NCI-H82 treated with DMSO at 0.1 percent for 48 hours (cell line): ENCODE measurements at regions not wholly inside any gene's neighbourhood (a gene's known extent, or its start where the extent isn't known, plus 50 kb on each side); places are given as distances from the start of the nearest gene placed in this dataset.
A peak's percentile ranks its signal among the peaks of the same experiment; 100 is the strongest.

Experiments used
- DNase-seq: peaks from one replicate; lab custom pipeline; 2025; ENCODE audit not compliant: unreplicated experiment; lab: John Stamatoyannopoulos, UW

DNA sequence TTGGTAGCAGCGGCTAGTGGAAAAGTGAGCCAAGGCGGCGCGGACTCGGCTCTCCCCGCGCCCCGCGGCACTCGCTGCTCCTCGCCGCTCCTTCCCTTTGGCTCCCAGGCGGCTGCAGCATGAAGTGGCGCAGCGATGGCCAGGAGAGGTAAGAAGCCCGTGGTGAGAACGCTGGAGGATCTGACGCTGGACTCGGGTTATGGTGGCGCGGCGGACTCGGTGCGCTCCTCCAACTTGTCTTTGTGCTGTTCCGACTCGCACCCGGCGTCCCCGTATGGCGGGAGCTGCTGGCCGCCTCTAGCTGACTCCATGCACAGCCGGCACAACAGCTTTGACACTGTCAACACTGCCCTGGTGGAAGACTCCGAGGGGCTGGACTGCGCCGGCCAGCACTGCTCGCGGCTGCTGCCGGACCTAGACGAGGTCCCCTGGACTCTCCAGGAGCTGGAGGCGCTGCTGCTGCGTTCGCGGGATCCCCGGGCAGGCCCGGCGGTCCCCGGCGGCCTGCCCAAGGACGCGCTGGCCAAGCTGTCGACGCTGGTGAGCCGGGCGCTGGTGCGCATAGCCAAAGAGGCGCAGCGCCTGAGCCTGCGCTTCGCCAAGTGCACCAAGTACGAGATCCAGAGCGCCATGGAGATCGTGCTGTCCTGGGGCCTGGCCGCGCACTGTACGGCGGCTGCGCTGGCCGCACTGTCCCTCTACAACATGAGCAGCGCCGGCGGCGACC is 225.6 kb upstream of the CRY1 start:
- no peak for DNase-seq

GRCh38 chr12:107319533-107320032 is 226.2 kb upstream of the CRY1 start:
- DNase-seq = no peak

GRCh38 chr12:107320033-107320928 is 226.9 kb upstream of the CRY1 start:
- DNase-seq = no peak

GRCh38 chr12:107320929-107321631 is 227.7 kb upstream of the CRY1 start:
- no peak for DNase-seq

DNA sequence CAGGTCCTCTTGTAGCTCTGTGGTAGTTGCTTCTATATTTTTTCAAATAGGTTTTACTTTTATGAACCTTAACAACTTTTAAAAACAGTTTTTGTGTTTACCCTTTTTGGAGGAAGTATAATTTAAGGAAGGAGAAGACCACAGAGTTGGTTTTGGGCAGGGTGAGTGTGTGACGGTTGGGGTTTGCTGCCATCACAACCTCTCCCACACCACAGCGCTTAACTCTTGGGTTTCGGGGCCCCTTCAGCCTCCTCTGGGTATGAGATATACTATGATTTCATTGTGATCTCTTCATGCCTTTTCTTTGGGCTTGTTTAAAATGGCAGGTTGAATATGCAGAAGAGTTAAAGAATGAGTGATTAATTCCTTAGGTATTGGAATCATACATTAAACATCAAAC is 228.7 kb upstream of the CRY1 start:
- DNase-seq = no peak

DNA sequence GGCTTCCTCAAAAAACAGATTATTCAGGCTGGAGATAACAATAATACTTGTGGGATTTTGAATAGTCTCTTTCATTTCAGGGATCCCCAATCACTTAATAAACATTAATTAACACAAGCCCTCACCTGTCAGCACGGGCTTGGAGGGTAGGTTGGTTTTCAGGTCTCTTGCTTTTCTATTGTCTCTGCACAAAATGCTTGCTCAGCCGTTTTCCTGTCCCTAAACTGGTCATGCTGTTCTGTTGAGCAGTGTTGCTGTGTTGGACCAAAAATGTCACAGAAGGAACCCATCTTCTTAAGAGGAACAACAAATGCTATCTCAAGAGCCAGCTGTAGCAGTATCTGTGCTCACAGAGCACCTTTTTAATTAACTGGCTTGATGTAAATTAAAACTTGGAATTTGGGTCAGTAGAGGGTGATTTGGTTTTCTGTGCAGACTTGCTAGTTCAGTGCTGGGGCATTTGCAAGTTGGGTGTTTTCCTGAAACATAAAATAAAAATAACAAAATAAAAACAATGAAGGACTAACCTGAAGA is 231.8 kb upstream of the CRY1 start:
- no peak for DNase-seq

GRCh38 chr12:107326237-107326636 is 232.9 kb upstream of the CRY1 start:
- no peak for DNase-seq

GRCh38 chr12:107327651-107328182 is 234.4 kb upstream of the CRY1 start:
- no peak for DNase-seq

GRCh38 chr12:107328442-107329133 is 235.2 kb upstream of the CRY1 start:
- no peak for DNase-seq

GRCh38 chr12:107329569-107330324 is 236.4 kb upstream of the CRY1 start:
- DNase-seq = peak; percentile 87

DNA sequence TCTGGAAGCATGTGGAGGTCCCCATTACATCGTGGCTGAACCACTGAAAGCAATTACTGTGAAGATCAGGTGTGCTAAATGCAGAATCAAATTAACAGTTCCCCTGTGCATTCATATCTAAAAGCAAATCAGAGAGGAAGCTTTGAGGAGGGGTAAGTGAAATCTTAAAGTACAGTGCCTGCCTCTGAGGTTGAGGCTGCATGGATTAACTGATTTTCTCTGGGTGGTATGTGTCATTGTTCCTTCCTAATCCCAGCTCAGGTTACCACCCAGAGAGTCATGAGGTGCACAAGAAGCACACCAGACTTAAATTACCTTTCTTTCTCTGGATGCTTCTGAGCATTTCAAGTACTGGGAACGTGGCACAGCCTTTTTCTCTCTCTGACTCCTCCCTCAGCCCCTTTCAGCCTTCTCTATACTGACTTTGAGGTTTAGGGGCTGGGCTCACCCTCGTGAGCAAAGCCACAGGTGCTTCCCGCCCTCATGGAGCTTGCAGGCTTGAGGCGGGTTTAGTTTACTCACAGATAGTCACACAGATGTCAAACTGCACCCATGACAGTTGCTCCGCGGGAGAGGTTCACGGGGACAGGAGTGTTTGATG is 237.6 kb upstream of the CRY1 start:
- peak; percentile 43 for DNase-seq

DNA sequence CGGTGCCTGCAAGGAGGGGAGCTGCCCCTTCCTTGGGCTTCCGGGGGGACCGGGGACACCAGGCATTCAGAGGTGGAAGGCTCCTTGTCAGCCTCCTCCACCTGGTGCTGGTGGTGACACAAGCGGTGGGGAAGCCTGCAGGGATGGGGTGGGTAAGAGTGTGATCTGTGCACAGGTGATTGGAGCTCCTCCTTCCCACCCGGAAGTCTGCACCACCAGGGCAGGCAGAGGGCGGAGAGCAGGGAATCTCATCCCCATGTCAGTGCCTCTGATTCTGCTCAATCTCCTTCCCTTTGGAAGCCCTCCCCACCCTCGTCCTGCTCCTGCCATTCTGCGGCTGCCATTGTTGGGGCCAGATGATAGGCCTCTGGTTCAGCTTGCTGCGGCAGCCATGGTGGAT is 238.1 kb upstream of the CRY1 start:
- no peak for DNase-seq

DNA sequence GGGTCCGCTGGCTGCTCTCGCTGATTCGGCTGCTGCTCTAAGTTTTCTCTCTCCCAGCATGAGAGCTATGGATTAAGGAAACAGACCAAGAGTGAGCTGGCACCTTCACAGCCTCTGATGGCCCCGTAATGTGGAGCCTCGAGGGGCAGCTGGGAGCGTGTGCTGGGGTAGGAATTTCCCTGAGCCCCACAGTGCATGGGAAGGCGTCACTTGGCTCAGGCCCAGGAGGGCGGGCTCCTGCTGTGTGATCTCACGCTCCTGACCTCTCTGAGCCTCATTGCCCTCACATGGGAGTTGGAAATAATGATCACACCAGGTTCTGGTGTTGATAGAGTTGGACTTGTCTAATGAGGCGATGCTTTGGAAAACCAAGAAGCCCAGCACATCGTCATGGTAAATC is 238.6 kb upstream of the CRY1 start:
- DNase-seq = no peak

DNA sequence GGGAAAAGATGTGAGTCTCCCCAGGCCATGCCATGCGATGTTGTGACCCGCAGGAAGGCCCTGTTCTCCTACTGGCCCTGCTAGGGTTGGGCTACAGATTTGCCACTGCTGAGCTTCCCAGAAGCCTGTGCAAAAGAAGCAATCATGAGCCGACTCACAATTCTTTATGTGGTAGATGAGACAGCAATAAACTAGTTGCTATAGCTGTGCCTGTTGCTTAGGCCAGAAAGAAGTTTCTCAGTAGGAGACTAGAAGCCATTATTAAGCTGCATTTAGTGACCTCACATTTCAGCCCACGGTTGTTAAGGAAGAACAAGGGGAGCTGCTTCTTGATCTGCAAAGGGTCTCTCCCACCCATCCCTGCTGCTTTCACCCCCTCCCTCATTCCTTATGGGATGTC is 239.4 kb upstream of the CRY1 start:
- DNase-seq = no peak

DNA sequence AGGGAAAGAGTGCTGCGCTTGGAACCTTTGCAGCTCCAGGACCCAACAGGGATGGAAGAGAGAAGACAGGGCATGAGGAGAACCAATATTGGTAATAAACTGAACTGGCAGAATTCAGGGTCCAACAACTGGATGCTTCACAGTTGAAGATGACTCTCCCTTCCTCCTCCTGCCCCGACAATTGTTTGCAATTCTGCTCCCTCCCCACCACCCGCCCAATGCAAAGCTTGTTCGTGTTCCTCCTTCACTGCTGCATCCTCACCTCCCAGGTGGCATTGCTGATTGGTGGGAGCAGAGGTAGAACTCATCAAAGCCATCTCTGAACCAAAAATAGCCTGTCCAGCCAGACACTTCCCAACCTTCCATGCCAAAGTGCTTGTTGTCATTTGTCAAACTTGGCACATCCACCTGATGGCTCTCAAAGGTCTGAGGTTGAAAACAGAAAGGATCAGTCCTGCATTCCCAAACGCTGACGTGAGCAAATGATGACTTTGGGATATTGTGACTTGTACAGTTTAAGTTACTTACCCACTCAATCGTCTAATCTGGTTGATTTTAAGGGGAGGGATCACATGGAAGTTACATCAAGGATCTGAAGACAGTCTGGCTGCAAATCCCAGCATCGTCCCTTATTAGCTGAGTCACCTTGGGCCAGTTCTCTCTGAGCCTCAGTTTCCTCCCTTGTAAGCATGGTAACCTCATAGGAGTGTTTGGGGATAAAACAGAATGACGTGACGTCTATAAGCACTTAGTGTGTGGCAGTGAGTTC is 242.6 kb upstream of the CRY1 start:
- DNase-seq = no peak

GRCh38 chr12:107336695-107337094 is 243.3 kb upstream of the CRY1 start:
- DNase-seq = no peak

GRCh38 chr12:107337346-107338095 is 244.2 kb upstream of the CRY1 start:
- no peak for DNase-seq

- no peak for DNase-seq
Measured at GRCh38 chr12:107339487-107339886, 246.1 kb upstream of the CRY1 start.
